Stimulated activated effector memory CD8-positive, alpha-beta T cell treated with anti-CD3 and anti-CD28 coated beads, Interleukin-12 subunit alpha, Interleukin-12 subunit beta, amount 100 ng/mL, for 72 hours (primary cell): ENCODE measurements at regions not wholly inside any gene's neighbourhood (a gene's known extent, or its start where the extent isn't known, plus 50 kb on each side); places are given as distances from the start of the nearest gene placed in this dataset.

Source experiments
- ATAC-seq: fragments of 150-1000 bp; cut with Tn5 transposase; 2 replicates; pipeline ENCODE4 v1.10.0; 2021
- DNase-seq, 2 donors: peaks; one replicate each; pipeline ENCODE4 v3.0.0; 2021 to 2022; ENCODE audit warnings: low spot score in 2 of 2
- H3K27ac Mint-ChIP-seq: one replicate; pipeline ENCODE4 v1.8.0; 2022; ENCODE audit warnings: mild to moderate bottlenecking, mixed read lengths
- H3K36me3 Mint-ChIP-seq: one replicate; pipeline ENCODE4 v1.8.0; 2022; ENCODE audit warnings: mild to moderate bottlenecking, mixed read lengths
- H3K4me1 Mint-ChIP-seq: one replicate; pipeline ENCODE4 v1.8.0; 2022; ENCODE audit warnings: mixed read lengths
- H3K4me3 Mint-ChIP-seq: one replicate; pipeline ENCODE4 v1.8.0; 2022; ENCODE audit warnings: mild to moderate bottlenecking, mixed read lengths
- H3K9me3 Mint-ChIP-seq: one replicate; pipeline ENCODE4 v1.8.0; 2022; ENCODE audit warnings: mixed read lengths

- Mint-ChIP-seq H3K9me3 (no peaks in the 10 kb centered on the region), H3K4me1 (peaks cover 6% of the 10 kb centered on the region), H3K27ac (no peak overlapping the region), H3K4me3 (no peak overlapping the region), H3K36me3 (no peaks in the 10 kb centered on the region)
- no peak for DNase-seq
- no peak for ATAC-seq
Measured at GRCh38 chr2:160702754-160703153, 209.1 kb upstream of the RBMS1 start.

DNA sequence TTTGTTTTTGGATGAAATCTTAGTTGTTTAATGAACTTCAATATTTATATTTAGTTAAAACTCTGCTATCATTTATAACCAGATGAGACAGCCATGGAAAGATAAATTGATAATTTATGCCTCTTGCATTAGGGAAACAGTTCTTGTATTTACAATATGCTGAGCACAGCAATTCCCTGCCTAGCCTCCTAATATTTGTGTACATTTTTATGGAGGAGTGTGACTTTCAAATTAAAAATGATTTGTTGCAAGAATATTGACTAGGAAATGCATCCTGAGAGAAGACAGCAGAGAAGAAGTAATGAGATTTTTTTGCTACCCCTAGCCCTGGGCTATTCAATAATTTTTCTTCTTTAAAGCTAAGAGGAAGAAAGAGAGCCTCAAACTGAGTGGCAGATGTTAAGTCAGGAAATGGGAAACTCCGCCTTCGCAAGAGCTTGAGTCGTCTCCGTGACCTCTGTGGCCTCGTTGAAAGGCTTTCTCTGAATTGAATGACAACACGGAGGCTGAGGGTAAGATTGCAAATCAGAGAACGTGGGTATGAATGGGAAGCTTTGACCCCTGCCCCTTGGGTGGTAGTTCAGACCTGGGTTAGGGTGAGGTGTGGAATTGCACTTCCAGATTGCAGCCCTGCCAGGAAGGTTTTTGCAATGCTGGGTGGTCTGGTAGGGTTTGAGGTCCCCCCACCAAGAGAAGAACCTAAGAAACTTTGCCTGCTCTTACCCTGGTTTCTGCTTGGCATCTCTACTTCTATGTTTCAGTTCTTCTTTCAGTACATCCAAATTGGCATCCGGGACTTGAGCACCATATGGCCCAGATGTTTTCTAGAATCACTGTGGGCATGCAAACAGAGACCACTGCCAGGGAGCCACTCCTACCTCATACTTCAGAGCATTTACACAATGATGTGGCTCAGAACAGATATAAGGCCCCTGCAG lies 210.3 kb upstream of the RBMS1 start:
- no peaks in the 10 kb centered on the region for H3K9me3 Mint-ChIP-seq
- no peak overlapping the region for H3K27ac Mint-ChIP-seq
- peaks cover 6% of the 10 kb centered on the region for H3K4me1 Mint-ChIP-seq
- DNase-seq = no peak
- H3K36me3 Mint-ChIP-seq = no peaks in the 10 kb centered on the region
- no peak overlapping the region for H3K4me3 Mint-ChIP-seq
- ATAC-seq = peak; percentile 82

DNA sequence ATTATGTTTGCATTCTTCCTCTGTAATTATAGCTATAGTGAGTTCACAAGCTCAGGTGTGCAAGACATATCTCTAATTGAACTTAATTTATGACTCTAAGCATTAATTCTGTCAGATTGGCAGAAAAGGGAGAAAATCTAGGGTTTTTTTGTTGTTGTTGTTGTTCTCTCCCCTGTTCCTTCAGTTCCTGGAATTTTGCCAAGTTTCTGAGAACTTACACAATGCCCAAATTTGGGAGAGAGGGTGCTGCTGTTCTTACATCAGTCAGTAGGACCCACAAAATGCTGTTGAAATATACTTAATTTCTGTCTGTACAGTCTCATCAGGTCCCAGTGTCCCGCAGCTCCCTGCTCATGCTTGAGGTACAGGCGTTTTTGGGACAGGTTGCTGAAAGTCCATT lies 221.8 kb upstream of the RBMS1 start:
- Mint-ChIP-seq H3K9me3 (no peaks in the 10 kb centered on the region), H3K4me3 (no peak overlapping the region), H3K36me3 (no peaks in the 10 kb centered on the region), H3K27ac (no peak overlapping the region), H3K4me1 (no peaks in the 10 kb centered on the region)
- ATAC-seq = no peak
- DNase-seq = no peak

- Mint-ChIP-seq H3K27ac (no peak overlapping the region), H3K4me1 (no peaks in the 10 kb centered on the region), H3K9me3 (no peaks in the 10 kb centered on the region), H3K36me3 (no peaks in the 10 kb centered on the region), H3K4me3 (no peak overlapping the region)
- no peak for DNase-seq
- ATAC-seq = no peak
Measured at GRCh38 chr2:160719116-160719515, 225.5 kb upstream of the RBMS1 start.

DNA sequence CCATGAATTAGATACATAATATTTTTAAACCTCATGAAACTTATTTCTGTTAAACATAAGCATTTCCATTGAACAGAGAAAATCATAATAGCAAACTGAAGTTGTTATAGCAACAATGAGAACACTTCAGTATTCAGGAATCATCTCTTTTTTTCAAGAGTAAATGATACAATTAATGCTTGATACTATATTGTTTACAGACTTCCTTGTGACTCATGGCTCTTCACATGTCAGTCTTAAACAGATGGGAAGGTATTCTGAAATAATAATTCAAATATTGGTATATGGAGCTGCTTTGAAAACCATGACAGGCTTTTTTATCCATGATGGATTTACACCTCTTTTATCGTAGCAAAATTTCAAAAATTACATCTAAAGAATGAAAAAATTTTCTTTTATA lies 226.5 kb upstream of the RBMS1 start:
- no peak for ATAC-seq
- no peak overlapping the region for H3K4me3 Mint-ChIP-seq
- H3K36me3 Mint-ChIP-seq = no peaks in the 10 kb centered on the region
- DNase-seq = no peak
- H3K27ac Mint-ChIP-seq = no peak overlapping the region
- no peaks in the 10 kb centered on the region for H3K4me1 Mint-ChIP-seq
- H3K9me3 Mint-ChIP-seq = no peaks in the 10 kb centered on the region

DNA sequence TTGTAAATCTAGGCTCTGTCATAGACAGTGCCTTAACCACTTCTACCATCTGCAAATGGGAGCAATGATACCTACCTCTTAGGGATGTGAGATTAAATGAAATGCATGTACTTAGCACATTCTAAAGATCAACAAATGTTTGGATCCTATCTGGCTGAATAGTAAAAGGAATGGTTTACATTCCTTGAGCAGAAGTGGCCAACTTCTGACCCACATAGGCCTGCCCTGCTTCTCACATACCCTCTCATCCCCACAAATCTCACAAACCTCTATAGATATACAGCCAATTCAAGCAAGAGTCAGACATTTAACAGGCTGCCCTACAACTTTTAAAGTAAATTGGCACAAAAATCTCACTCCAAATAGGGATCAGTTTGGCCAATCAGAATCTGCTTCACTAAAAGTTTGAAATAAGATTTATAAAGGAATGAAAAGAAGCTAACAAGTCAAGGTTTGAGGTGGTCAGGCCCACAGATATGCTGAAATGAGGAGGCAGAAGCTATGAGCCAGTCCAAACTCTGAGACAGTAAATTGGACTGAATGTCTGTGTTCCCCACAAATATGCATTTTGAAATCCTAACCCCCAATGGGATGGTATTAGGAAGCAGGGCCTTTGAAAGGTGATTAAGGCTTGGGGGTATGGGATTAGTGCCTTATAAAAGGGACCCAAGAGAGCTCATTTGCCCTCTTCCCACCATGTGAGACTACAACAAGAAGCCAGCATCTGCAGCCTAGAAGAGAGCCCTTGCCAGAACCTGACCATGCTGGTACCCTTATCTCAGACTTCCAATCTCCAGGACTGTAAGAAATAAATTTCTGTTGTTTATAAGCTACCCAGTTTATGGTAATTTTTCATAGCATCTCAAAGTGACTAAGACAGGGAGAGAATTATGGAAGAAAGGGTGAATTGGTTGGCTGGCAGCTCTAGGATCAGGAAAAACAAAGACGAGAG lies 227.8 kb upstream of the RBMS1 start:
- DNase-seq (no peak), ATAC-seq (no peak)
- Mint-ChIP-seq H3K27ac (no peak overlapping the region), H3K4me1 (no peaks in the 10 kb centered on the region), H3K4me3 (no peak overlapping the region), H3K9me3 (no peaks in the 10 kb centered on the region), H3K36me3 (no peaks in the 10 kb centered on the region)

GRCh38 chr2:160726046-160726445 lies 232.4 kb upstream of the RBMS1 start:
- H3K4me1 Mint-ChIP-seq = no peaks in the 10 kb centered on the region
- H3K36me3 Mint-ChIP-seq = no peaks in the 10 kb centered on the region
- no peaks in the 10 kb centered on the region for H3K9me3 Mint-ChIP-seq
- no peak overlapping the region for H3K4me3 Mint-ChIP-seq
- DNase-seq (no peak), ATAC-seq (no peak)
- no peak overlapping the region for H3K27ac Mint-ChIP-seq

GRCh38 chr2:160730296-160730995 lies 236.8 kb upstream of the RBMS1 start:
- DNase-seq = no peak
- Mint-ChIP-seq H3K4me1 (no peaks in the 10 kb centered on the region), H3K9me3 (no peaks in the 10 kb centered on the region), H3K4me3 (no peak overlapping the region), H3K36me3 (no peaks in the 10 kb centered on the region), H3K27ac (no peak overlapping the region)
- ATAC-seq = no peak

DNA sequence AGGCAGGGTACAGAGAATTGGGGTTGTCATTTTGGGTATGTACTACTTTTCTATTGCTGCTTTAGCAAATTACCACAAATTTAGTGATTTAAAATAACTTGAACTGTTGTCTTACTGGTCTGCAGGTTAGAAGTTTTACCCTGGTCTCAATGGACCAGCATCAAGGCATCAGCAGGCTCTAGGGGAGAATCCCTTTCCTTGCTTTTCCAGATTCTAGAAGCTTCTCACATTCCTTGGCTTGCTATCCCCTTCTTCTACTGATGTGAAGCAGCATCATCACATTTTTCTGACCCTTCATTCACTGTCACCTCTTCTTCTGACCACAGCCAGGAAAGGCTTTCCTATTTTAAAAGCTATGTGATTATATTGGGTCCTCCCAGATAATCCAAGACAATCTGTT lies 237.8 kb upstream of the RBMS1 start:
- H3K27ac Mint-ChIP-seq = no peak overlapping the region
- DNase-seq (no peak), ATAC-seq (no peak)
- no peaks in the 10 kb centered on the region for H3K4me1 Mint-ChIP-seq
- no peak overlapping the region for H3K4me3 Mint-ChIP-seq
- no peaks in the 10 kb centered on the region for H3K9me3 Mint-ChIP-seq
- no peaks in the 10 kb centered on the region for H3K36me3 Mint-ChIP-seq

- H3K9me3 Mint-ChIP-seq = no peaks in the 10 kb centered on the region
- H3K4me3 Mint-ChIP-seq = no peak overlapping the region
- no peaks in the 10 kb centered on the region for H3K36me3 Mint-ChIP-seq
- no peaks in the 10 kb centered on the region for H3K4me1 Mint-ChIP-seq
- no peak for ATAC-seq
- no peak overlapping the region for H3K27ac Mint-ChIP-seq
- no peak for DNase-seq
Measured at GRCh38 chr2:160731856-160732255, 238.2 kb upstream of the RBMS1 start.

DNA sequence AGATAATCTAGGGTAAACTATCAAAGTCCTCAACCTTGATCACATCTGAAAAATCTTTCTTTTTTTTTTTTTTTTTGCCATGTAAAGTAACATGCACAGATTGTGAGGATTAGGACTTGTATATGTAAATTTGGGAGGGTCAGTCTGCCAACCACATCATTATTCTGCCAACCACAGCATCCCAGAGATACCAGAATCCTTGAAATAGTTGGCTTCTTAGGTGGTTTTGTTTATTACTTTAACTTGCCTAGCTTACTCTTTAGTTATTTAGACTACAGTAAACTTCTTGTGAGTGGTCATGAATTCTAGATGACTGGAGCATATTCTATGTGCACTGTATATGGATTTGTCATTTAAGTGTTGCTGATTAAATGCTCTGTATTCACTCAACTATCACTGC lies 242.1 kb upstream of the RBMS1 start:
- no peak overlapping the region for H3K4me3 Mint-ChIP-seq
- no peaks in the 10 kb centered on the region for H3K36me3 Mint-ChIP-seq
- no peak for DNase-seq
- H3K4me1 Mint-ChIP-seq = no peaks in the 10 kb centered on the region
- H3K9me3 Mint-ChIP-seq = no peaks in the 10 kb centered on the region
- ATAC-seq = no peak
- no peak overlapping the region for H3K27ac Mint-ChIP-seq

DNA sequence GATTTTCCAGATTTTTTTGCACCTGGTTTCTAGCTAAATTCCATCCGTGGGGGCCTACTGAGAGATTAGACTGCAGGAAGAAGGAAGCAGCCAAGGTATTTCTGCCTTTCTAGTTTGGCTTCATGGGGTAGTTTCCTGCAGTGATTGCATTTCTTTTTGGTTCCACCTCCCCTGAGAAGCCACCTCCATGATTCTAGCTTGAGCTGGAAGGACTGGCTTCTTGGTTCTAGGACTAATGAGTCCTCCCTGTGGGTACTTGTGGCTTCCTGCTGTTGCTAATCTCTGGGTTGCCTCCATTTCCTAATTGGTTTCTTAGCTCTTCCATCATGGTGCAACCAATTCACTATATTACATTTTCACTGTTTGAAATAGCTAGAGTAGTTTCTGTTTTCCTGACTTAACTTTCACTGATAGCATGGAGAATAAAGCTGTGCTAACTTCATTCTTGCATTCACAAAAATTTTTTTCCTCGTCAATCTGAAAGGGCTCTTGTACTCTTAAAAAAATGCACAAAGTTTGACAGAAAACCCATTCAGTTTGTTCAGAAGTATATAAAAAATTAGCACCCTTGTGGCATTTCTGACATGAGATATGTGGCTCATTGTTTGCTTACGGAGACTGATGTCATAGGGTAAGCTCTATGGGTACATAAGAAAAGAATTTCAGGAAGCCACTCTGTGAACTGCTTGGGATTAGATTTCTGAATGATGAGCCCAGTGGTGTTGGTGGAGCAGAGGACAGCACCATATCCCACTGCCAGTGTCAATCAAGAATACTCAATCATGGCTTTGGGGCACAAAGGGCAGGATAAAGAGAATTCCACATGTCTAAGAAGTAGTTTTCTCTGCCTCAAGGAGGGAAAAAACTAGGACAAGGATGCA lies 242.8 kb upstream of the RBMS1 start:
- ATAC-seq (no peak), DNase-seq (no peak)
- Mint-ChIP-seq H3K4me1 (no peaks in the 10 kb centered on the region), H3K36me3 (no peaks in the 10 kb centered on the region), H3K9me3 (no peaks in the 10 kb centered on the region), H3K4me3 (no peak overlapping the region), H3K27ac (no peak overlapping the region)

- no peaks in the 10 kb centered on the region for H3K36me3 Mint-ChIP-seq
- ATAC-seq = no peak
- no peak for DNase-seq
- H3K9me3 Mint-ChIP-seq = no peaks in the 10 kb centered on the region
- H3K27ac Mint-ChIP-seq = no peak overlapping the region
- H3K4me1 Mint-ChIP-seq = no peaks in the 10 kb centered on the region
- H3K4me3 Mint-ChIP-seq = no peak overlapping the region
Measured at GRCh38 chr2:160737247-160737646, 243.6 kb upstream of the RBMS1 start.

GRCh38 chr2:160741271-160741670 lies 247.7 kb upstream of the RBMS1 start:
- Mint-ChIP-seq H3K36me3 (no peaks in the 10 kb centered on the region), H3K27ac (no peak overlapping the region), H3K9me3 (no peaks in the 10 kb centered on the region), H3K4me3 (no peak overlapping the region), H3K4me1 (no peaks in the 10 kb centered on the region)
- no peak for ATAC-seq
- DNase-seq = no peak
